ENCODE measurements at regions not wholly inside any gene's neighbourhood (a gene's known extent, or its start where the extent isn't known, plus 50 kb on each side); places are given as distances from the start of the nearest gene placed in this dataset.
"Not testable (repeated sequence)": the region's sequence is repeated elsewhere in the genome, so short reads cannot be mapped to it uniquely, and the experiment has no call there.

GRCh38 chr2:111250448-111251030, 129.8 kb downstream of the BCL2L11 start:
- H3K4me3 ChIP-seq (ENCODE audit: control insufficient read depth, low read depth, low read length), result no peak overlapping the region
- DNase-seq (ENCODE audit: low read depth), result peak; percentile 60
- TF ChIP-seq CTCF (conservative IDR thresholded peaks at IDR 0.05; ENCODE audit: control insufficient read depth, insufficient read depth, low read depth, low read length), result no peak

DNA sequence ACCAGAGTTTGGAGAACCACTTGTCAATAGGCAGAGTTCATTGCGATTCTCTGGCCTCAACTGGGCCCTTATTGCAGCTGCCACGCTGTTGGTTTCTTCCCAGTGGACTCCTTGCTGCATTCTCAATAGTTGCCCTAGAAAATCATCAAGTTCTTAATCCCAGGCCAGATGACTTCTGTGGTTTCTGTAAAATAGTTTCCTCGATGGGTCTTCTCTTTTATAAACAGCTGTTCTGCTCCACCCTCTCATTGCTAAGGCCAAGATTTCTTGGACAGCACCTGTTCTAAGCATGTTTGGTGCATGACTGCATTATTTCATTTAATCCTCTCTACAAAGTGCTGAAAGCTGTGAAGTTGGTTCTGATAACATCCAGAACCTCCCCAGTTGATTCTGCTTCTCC, 131.0 kb downstream of the BCL2L11 start:
- DNase-seq (ENCODE audit: low read depth), result no peak
- no peak for TF ChIP-seq CTCF (conservative IDR thresholded peaks at IDR 0.05; ENCODE audit: control insufficient read depth, insufficient read depth, low read depth, low read length)
- H3K4me3 ChIP-seq (ENCODE audit: control insufficient read depth, low read depth, low read length), result no peak overlapping the region

- TF ChIP-seq CTCF (conservative IDR thresholded peaks at IDR 0.05; ENCODE audit: control insufficient read depth, insufficient read depth, low read depth, low read length), result no peak
- DNase-seq (ENCODE audit: low read depth), result peak; percentile 22
- H3K4me3 ChIP-seq (ENCODE audit: control insufficient read depth, low read depth, low read length), result no peak overlapping the region
Measured at GRCh38 chr2:111252436-111252835, 131.7 kb downstream of the BCL2L11 start.

DNA sequence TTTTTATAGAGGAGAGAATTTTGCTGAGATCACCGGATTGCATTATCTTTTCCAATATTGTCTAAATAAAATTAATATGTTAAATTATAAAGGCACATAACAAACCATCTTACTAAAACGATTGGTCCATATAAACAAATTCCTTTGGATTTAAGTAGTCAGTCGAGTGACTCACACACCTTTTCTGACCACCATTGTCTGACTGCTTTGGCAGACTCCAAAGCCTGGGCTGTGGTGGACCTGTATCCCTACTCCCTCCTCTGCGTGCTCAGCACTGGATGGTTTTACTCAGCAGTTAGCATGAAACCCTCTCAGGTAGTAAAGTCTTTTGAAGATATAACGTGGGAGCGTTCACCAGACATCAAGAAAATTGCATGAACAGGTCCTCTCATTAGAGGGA, 134.2 kb downstream of the BCL2L11 start:
- not testable (repeated sequence) for H3K4me3 ChIP-seq (ENCODE audit: control insufficient read depth, low read depth, low read length)
- peak; percentile 15 for DNase-seq (ENCODE audit: low read depth)

GRCh38 chr2:111256628-111257027, 135.9 kb downstream of the BCL2L11 start:
- DNase-seq (ENCODE audit: low read depth); H3K4me3 ChIP-seq (ENCODE audit: control insufficient read depth, low read depth, low read length): not testable (repeated sequence)

DNA sequence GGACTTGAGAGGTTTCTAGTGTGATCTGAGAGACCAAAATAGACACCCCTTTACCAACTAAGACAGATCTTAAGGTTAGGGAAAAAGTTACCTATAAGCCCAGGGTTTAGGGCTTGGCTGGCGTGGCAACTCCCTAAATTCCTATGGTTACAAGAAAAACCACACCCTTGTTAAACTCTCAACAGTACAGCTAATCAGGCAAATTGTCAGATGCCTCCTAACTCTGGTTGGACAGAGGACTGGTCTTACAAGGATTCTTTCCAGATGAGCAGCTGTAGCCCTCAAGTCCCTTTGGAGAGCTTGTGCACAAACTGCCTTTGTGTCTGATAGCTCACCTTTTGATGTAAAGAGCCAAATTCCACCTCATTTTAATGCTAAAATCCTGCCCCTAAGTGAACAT, 136.9 kb downstream of the BCL2L11 start:
- H3K4me3 ChIP-seq (ENCODE audit: control insufficient read depth, low read depth, low read length); DNase-seq (ENCODE audit: low read depth): not testable (repeated sequence)

- not testable (repeated sequence) for DNase-seq (ENCODE audit: low read depth); H3K4me3 ChIP-seq (ENCODE audit: control insufficient read depth, low read depth, low read length)
Measured at GRCh38 chr2:111258318-111258717, 137.6 kb downstream of the BCL2L11 start.

DNA sequence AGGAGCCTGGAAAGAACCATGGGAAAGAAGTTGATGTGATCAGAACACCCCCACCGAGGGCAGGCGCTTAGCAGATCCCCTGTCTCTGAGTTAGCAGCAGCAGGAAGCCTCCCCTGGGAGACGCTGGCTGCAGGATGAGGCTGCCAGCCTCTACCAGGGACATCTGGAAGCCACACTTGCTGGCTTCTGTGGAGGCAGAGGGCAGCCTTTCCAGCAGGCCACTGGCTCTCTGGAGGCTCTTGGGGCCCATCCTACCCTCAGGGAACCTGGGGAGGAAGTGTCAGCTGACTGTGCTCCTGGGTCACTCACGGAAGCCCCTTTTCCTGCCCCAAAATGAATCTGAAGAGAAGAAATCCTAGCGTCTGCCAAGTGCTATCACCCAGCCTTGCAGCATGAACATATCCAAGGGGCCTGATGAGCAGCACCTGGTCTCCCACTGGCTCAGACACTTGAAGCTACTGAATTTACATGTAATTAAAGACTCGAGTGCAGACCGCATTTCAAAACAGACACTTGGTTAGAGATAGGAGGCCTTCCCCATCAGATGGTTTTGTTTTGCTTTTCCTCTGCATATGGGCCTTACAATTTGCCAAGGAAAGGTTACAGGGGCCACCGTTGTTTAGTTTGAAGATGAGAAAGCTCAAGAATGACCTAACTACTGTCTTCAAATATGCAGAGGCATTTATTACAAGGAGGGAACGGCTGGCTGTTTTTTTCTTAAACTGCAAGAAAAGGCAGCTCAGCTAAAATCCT, 142.1 kb downstream of the BCL2L11 start:
- H3K4me3 ChIP-seq (ENCODE audit: control insufficient read depth, low read depth, low read length); DNase-seq (ENCODE audit: low read depth): not testable (repeated sequence)

GRCh38 chr2:111263380-111264017, 142.8 kb downstream of the BCL2L11 start:
- DNase-seq (ENCODE audit: low read depth); H3K4me3 ChIP-seq (ENCODE audit: control insufficient read depth, low read depth, low read length): not testable (repeated sequence)

DNA sequence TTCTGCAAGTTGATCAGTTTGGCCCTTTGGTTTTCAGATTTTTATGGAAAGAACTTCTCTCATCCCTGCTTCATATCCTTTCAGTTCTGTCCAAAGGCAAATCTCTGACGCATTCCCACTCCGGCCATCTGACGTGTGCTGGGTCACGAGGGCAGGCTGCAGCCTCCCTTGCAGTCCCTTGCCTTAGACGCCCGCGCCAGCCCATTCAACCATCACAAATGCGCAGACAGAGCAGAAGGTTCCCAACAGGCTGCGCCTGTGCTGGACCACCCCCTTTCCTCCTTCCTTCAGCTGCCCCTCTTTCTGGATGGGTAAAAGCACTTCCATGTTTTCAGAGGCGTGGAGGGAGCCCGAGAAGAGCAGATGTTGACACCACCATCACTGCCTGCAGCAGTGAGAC, 144.2 kb downstream of the BCL2L11 start:
- H3K4me3 ChIP-seq (ENCODE audit: control insufficient read depth, low read depth, low read length); DNase-seq (ENCODE audit: low read depth): not testable (repeated sequence)

GRCh38 chr2:111266556-111266955, 145.8 kb downstream of the BCL2L11 start:
- not testable (repeated sequence) for DNase-seq (ENCODE audit: low read depth); H3K4me3 ChIP-seq (ENCODE audit: control insufficient read depth, low read depth, low read length)

DNA sequence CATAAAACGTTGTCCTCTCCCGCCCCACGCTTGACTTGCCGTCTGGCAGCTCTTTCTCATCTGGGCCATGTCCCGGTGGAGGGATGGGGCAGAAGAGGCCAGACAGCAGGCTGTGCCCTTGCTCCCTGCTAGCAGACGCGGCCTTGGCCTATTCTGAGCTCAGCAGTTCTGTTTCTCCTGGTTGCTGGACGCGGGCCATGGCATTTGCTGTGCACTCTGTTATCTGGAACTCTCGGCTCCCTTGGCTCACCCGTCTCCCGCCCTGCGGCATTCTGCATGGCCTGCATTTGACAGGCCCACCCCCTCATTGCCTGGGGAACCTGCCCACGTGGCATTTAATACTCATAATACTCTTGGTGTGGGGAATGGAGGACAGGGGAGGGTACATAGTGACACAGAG, 146.3 kb downstream of the BCL2L11 start:
- DNase-seq (ENCODE audit: low read depth), result peak; percentile 33
- not testable (repeated sequence) for H3K4me3 ChIP-seq (ENCODE audit: control insufficient read depth, low read depth, low read length)

DNA sequence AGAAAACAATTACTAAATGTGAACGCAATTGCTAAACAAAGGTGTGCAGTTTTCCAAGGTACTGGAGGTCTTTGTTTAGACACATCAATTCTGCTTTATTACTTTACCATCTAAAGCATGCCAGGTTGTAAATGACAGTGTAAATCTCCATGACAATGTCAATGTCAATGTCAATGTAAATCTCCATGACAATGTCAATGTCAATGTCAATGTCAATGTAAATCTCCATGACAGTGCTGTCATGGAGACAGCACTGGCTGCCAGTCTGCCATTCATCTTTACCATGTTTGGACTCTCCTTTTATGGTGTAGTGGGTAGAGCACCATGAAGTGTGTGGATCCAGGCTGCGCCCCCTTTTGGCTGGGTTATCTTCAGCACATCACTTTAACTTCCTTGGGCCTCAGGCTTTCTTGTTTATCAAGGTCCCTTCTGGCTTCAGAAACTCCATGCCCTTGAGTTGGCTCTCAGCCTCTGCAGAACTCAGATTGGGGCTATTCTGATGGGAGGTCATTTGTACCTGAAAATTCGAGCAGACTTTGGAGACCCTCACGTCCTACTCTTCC, 149.1 kb downstream of the BCL2L11 start:
- not testable (repeated sequence) for DNase-seq (ENCODE audit: low read depth); H3K4me3 ChIP-seq (ENCODE audit: control insufficient read depth, low read depth, low read length)

GRCh38 chr2:111270569-111270968, 149.9 kb downstream of the BCL2L11 start:
- not testable (repeated sequence) for H3K4me3 ChIP-seq (ENCODE audit: control insufficient read depth, low read depth, low read length); DNase-seq (ENCODE audit: low read depth)

All from fibroblast of mammary gland (primary cell).